Large intestine (tissue), 3 donors: ENCODE measurements at regions not wholly inside any gene's neighbourhood (a gene's known extent, or its start where the extent isn't known, plus 50 kb on each side); places are given as distances from the start of the nearest gene placed in this dataset.

Experiments used
- DNase-seq, 2 donors: peaks; one replicate each; pipeline versions ENCODE4 v3.0.0 to v3.0.0-alpha.2; 2013
- H3K27ac ChIP-seq: one replicate; pipeline ENCODE4 v1.5.1; 2013; ENCODE audit warnings: low read length
- H3K27me3 ChIP-seq: 2 replicates; pipeline ENCODE4 v1.6.1; 2013; ENCODE audit warnings: low read length; ENCODE audit not compliant: control insufficient read depth, insufficient read depth
- H3K36me3 ChIP-seq: 2 replicates; pipeline ENCODE4 v1.6.1; 2013; ENCODE audit warnings: low read length; ENCODE audit not compliant: control insufficient read depth, insufficient read depth
- H3K4me1 ChIP-seq: one replicate; pipeline ENCODE4 v1.6.1; 2013; ENCODE audit warnings: low read length; ENCODE audit not compliant: control insufficient read depth, insufficient read depth
- H3K4me3 ChIP-seq: one replicate; pipeline ENCODE4 v1.5.1; 2013; ENCODE audit warnings: low read length
- H3K9me3 ChIP-seq: one replicate; pipeline ENCODE4 v1.6.1; 2013; ENCODE audit warnings: mild to moderate bottlenecking, low read depth, low read length, moderate library complexity; ENCODE audit not compliant: control insufficient read depth
- WGBS: methylation state at CpG from one replicate; pipeline ENCODE4 v1.1.5; 2013; ENCODE audit warnings: low lambda C conversion rate; ENCODE audit not compliant: insufficient coverage; 5-methylcytosine and 5-hydroxymethylcytosine counted together

- no peaks in the 10 kb centered on the region for H3K27me3 ChIP-seq
- H3K27ac ChIP-seq = no peak overlapping the region
- H3K4me1 ChIP-seq = no peaks in the 10 kb centered on the region
- no peaks in the 10 kb centered on the region for H3K36me3 ChIP-seq
- H3K9me3 ChIP-seq = no peaks in the 10 kb centered on the region
- H3K4me3 ChIP-seq = no peak overlapping the region
- 100% methylated on average over 1 of the region's 1 CpG for WGBS
- DNase-seq = no peak
These were observed 55.1 kb upstream of the E2F7 start for GRCh38 chr12:77120156-77121085.

- Histone ChIP-seq H3K9me3 (no peaks in the 10 kb centered on the region), H3K4me1 (no peaks in the 10 kb centered on the region), H3K27ac (no peak overlapping the region), H3K27me3 (no peaks in the 10 kb centered on the region), H3K4me3 (no peak overlapping the region), H3K36me3 (no peaks in the 10 kb centered on the region)
- WGBS = no CpG with 5 or more reads among the region's 2 CpGs
- DNase-seq = no peak
These were observed 53.3 kb upstream of the E2F7 start for GRCh38 chr12:77118696-77119095.

GRCh38 chr12:77116277-77116676, 50.9 kb upstream of the E2F7 start:
- H3K9me3 ChIP-seq = no peaks in the 10 kb centered on the region
- WGBS = 92% methylated on average over 2 of the region's 2 CpGs

GRCh38 chr12:77115471-77115870, 50.1 kb upstream of the E2F7 start:
- Histone ChIP-seq H3K9me3 (no peaks in the 10 kb centered on the region), H3K27ac (no peak overlapping the region), H3K4me3 (no peak overlapping the region), H3K27me3 (no peaks in the 10 kb centered on the region), H3K36me3 (no peaks in the 10 kb centered on the region), H3K4me1 (no peaks in the 10 kb centered on the region)
- no CpG with 5 or more reads among the region's 1 CpG for WGBS
- DNase-seq = no peak

More at GRCh38 chr12:77116277-77116676, 50.9 kb upstream of the E2F7 start:
- Histone ChIP-seq H3K36me3 (no peaks in the 10 kb centered on the region), H3K4me3 (no peak overlapping the region), H3K4me1 (no peaks in the 10 kb centered on the region), H3K27ac (no peak overlapping the region), H3K27me3 (no peaks in the 10 kb centered on the region)
- no peak for DNase-seq
